Right atrium auricular region (tissue), 2 donors: ENCODE measurements at regions not wholly inside any gene's neighbourhood (a gene's known extent, or its start where the extent isn't known, plus 50 kb on each side); places are given as distances from the start of the nearest gene placed in this dataset.

ENCODE experiments used
- DNase-seq: peaks from one replicate; pipeline ENCODE4 v3.0.0-alpha.2; 2019; ENCODE audit warnings: low spot score
- H3K27ac ChIP-seq, 2 donors: fragments of 200-600 bp; sonication (generic); 1 replicate in 1 of 2; 2 replicates in 1 of 2; pipeline ENCODE4 v1.5.1; 2016 to 2019
- H3K27me3 ChIP-seq, 2 donors: fragments of 200-600 bp; sonication (generic); one replicate each; pipeline versions ENCODE4 v1.5.1 to v1.6.0; 2017 to 2019
- H3K36me3 ChIP-seq: fragments of 200-600 bp; sonication (generic); one replicate; pipeline ENCODE4 v1.5.1; 2016
- H3K4me1 ChIP-seq, 2 donors: fragments of 200-600 bp; sonication (generic); one replicate each; pipeline versions ENCODE4 v1.5.1 to v1.6.0; 2017 to 2019
- H3K4me3 ChIP-seq, 2 donors: fragments of 200-600 bp; sonication (generic); 1 replicate in 1 of 2; 2 replicates in 1 of 2; pipeline ENCODE4 v1.5.1; 2017 to 2019; ENCODE audit warnings: mild to moderate bottlenecking in 1 of 2, moderate library complexity in 1 of 2
- H3K9me3 ChIP-seq, 2 donors: fragments of 200-600 bp; sonication (generic); one replicate each; pipeline ENCODE4 v1.5.1; 2019
- CTCF ChIP-seq, 2 donors: fragments of 200-600 bp; sonication (generic); IDR thresholded peaks; one replicate each; pipeline ENCODE4 v1.5.1; 2019; ENCODE audit warnings: antibody characterized with exemption in 2 of 2

DNA sequence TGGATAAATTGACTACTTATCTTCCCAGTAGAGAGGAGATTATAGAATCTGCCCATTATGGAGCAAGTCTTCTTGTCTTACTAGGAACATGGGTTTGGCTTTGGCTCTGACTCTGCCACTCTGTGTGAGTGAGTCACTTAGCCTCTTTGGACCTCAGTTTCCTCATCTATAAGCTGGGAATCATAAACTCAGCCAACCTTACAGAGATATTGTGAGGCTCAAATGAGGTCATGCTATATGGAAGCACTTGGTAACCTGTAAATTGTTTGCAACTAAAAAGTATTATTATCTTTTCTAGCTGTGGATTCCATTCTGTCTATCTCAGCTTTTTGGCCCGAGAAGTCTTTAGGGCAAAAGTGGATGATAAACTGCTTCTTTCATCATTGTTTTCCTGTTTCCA lies 186.8 kb upstream of the TSC22D1 start:
- no peak overlapping the region for H3K27ac ChIP-seq
- no peak for DNase-seq
- no peak overlapping the region for H3K4me3 ChIP-seq
- no peaks in the 10 kb centered on the region for H3K9me3 ChIP-seq
- no peak for TF ChIP-seq CTCF (IDR thresholded peaks at IDR 0.05)
- H3K27me3 ChIP-seq: no peaks in the 10 kb centered on the region
- H3K36me3 ChIP-seq: no peaks in the 10 kb centered on the region
- peaks cover 0 to 17% of the 10 kb centered on the region in 2 donors for H3K4me1 ChIP-seq

- no peak overlapping the region for H3K27ac ChIP-seq
- H3K27me3 ChIP-seq: no peaks in the 10 kb centered on the region
- no peak overlapping the region for H3K4me3 ChIP-seq
- no peaks in the 10 kb centered on the region for H3K9me3 ChIP-seq
- no peak for DNase-seq
- TF ChIP-seq CTCF (IDR thresholded peaks at IDR 0.05): no peak
- peaks cover 0 to 17% of the 10 kb centered on the region in 2 donors for H3K4me1 ChIP-seq
- H3K36me3 ChIP-seq: no peaks in the 10 kb centered on the region
Observed at GRCh38 chr13:44760434-44760833, 184.3 kb upstream of the TSC22D1 start.

DNA sequence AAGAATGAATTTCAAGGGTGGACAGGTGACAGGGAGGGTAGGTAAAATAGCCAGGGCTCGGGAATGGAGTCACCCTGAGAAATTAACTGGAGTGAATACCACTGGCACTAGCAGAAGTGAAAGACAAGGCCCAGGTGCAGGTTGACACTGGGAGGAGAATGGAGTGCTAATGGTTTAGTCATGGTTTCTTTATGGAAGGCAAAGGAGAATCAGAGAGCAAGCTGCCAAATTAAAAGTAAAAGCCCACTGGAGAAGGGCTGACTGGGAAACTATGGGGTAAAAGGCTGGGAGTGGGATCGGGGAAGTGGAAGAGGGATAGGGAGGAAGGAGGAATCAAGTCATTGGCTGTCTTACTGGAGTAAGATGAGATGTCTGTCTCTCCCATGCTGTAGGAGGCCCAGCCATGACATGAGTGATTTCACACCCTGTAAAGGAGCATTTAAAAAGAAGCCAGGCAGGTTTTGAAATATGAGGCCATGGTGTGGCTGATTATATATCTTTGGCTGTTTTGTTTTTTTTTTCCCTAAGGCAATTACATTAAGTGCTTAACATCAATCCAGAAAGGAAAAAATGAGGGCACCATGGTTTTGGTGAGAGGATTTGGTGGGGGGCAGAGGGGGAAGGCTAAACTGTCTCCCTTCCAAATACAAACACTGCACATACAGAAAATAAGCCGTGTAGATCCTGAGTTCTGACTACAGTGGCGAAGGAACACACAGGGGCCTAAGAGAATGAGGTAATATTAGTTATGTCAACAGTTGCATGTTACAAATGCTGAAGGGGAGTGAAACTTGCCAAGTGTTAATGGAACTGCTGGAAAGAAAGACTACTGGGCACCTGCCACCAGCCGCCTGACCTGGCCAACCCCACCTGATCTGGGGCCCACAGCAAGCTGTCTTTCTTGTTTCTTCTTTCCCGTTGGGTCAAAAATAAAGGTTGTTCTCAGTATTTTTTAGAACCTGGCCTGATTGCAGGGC lies 183.5 kb upstream of the TSC22D1 start:
- H3K27me3 ChIP-seq: no peaks in the 10 kb centered on the region
- no peak overlapping the region for H3K4me3 ChIP-seq
- H3K36me3 ChIP-seq: no peaks in the 10 kb centered on the region
- no peak for TF ChIP-seq CTCF (IDR thresholded peaks at IDR 0.05)
- peaks cover 0 to 11% of the 10 kb centered on the region in 2 donors for H3K4me1 ChIP-seq
- H3K9me3 ChIP-seq: no peaks in the 10 kb centered on the region
- H3K27ac ChIP-seq: no peak overlapping the region
- DNase-seq: no peak

- no peak for TF ChIP-seq CTCF (IDR thresholded peaks at IDR 0.05)
- no peak overlapping the region for H3K27ac ChIP-seq
- H3K27me3 ChIP-seq: no peaks in the 10 kb centered on the region
- peaks cover 0 to 2% of the 10 kb centered on the region in 2 donors for H3K4me1 ChIP-seq
- DNase-seq: no peak
- H3K36me3 ChIP-seq: no peaks in the 10 kb centered on the region
- H3K9me3 ChIP-seq: no peaks in the 10 kb centered on the region
- no peak overlapping the region for H3K4me3 ChIP-seq
Observed at GRCh38 chr13:44758630-44759383, 182.7 kb upstream of the TSC22D1 start.

GRCh38 chr13:44757671-44758070 lies 181.5 kb upstream of the TSC22D1 start:
- no peak for TF ChIP-seq CTCF (IDR thresholded peaks at IDR 0.05)

More at GRCh38 chr13:44757671-44758070, 181.5 kb upstream of the TSC22D1 start:
- Histone ChIP-seq H3K4me3 (no peak overlapping the region), H3K27me3 (no peaks in the 10 kb centered on the region), H3K4me1 (no peaks in the 10 kb centered on the region), H3K36me3 (no peaks in the 10 kb centered on the region), H3K27ac (no peak overlapping the region), H3K9me3 (no peaks in the 10 kb centered on the region)
- DNase-seq: no peak
